ENCODE measurements at regions not wholly inside any gene's neighbourhood (a gene's known extent, or its start where the extent isn't known, plus 50 kb on each side); places are given as distances from the start of the nearest gene placed in this dataset.

DNA sequence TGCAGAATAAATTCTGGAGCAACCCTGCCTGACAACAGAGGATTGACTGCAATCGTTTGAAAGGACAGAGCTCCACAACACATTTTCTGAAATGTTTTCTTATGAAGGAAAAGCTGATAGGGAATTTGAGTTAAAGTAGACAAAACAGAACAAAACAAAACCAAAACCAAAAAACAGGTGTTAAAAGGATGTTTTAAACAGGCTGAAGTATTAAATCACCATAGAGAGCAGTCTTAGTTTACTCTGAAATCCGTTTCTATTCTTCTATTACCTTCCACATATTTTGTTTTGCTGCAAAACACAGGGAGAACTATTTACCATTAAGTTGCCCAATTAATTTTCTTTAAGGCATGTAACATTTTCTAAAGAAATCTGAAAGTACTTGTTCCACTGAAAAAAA, 93.4 kb upstream of the MLIP start:
- no peak for TF ChIP-seq EZH2 (IDR thresholded peaks at IDR 0.05; ENCODE audit: low read length, unreplicated experiment)
- TF ChIP-seq, protein P1, sequence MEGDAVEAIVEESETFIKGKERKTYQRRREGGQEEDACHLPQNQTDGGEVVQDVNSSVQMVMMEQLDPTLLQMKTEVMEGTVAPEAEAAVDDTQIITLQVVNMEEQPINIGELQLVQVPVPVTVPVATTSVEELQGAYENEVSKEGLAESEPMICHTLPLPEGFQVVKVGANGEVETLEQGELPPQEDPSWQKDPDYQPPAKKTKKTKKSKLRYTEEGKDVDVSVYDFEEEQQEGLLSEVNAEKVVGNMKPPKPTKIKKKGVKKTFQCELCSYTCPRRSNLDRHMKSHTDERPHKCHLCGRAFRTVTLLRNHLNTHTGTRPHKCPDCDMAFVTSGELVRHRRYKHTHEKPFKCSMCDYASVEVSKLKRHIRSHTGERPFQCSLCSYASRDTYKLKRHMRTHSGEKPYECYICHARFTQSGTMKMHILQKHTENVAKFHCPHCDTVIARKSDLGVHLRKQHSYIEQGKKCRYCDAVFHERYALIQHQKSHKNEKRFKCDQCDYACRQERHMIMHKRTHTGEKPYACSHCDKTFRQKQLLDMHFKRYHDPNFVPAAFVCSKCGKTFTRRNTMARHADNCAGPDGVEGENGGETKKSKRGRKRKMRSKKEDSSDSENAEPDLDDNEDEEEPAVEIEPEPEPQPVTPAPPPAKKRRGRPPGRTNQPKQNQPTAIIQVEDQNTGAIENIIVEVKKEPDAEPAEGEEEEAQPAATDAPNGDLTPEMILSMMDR (conservative IDR thresholded peaks at IDR 0.05; ENCODE audit: low read depth, low read length), result no peak
- TF ChIP-seq EZH2phosphoT487 (IDR thresholded peaks at IDR 0.05; ENCODE audit: borderline replicate concordance, low read length), result no peak

Data from PC-3 (cell line).